Stimulated activated CD8-positive, alpha-beta memory T cell treated with anti-CD3 and anti-CD28 coated beads, Interleukin-7, amount 100 ng/mL, for 48 hours (primary cell): ENCODE measurements at regions not wholly inside any gene's neighbourhood (a gene's known extent, or its start where the extent isn't known, plus 50 kb on each side); places are given as distances from the start of the nearest gene placed in this dataset.

Experiments
- DNase-seq, 2 donors: peaks; one replicate each; pipeline ENCODE4 v3.0.0-alpha.2; 2020; ENCODE audit warnings: low read depth in 1 of 2; ENCODE audit errors: extremely low read depth in 1 of 2

DNA sequence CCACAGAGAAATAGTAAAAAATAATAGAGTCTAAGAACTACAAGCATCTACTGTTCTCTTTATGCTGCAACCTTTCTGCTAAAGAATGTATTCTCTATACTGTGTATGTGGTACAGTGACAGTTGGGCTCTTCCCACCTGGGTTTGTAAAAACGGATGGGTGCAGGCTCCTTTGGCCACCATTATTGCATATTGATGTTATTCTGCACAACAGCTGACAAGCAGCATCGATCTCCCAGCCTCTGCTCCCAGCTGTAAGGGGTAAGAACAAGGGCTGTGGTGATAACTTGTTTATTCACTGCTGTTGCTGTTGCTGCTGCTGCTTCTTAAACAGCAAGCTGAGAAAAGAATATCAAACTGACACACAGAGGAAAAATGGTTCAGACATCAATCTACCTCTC, 56.1 kb downstream of the KCNRG start:
- no peak for DNase-seq

DNA sequence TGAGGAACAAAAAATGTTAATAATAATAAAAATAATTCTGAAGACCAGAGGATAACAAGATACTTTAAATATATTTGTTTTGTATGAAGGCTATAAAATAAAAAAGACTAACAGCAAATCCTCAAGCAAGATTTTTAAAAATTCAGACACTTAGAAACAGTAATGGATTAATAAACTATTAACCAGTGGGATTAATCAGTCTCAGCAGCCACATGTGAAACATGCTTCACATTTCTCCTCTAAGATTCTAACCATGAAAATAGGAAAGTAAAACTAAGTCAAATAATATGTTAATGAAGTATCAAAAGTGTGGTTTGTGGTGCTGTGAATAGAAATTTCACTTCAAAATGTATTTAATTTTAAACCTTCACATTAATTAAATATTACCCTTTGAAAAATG, 57.4 kb downstream of the KCNRG start:
- no peak for DNase-seq

DNA sequence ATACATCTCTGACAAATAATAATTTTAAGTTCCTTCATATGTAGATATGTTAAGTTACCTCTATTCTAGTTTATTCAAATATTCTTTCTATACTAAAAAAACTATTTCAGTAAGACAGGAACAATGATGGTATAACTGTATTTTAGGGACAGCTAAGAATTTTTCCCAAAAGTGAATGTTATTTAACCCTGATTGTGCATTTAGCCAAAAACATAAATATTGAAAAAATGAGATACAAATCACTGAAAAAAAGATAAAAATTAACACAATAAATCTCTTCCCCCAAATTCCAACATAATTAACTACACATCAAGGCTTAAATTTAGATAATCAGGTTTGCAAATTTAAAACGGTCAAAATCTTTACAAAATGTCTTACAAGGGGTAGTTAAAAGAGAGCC, 58.1 kb downstream of the KCNRG start:
- DNase-seq: no peak

DNA sequence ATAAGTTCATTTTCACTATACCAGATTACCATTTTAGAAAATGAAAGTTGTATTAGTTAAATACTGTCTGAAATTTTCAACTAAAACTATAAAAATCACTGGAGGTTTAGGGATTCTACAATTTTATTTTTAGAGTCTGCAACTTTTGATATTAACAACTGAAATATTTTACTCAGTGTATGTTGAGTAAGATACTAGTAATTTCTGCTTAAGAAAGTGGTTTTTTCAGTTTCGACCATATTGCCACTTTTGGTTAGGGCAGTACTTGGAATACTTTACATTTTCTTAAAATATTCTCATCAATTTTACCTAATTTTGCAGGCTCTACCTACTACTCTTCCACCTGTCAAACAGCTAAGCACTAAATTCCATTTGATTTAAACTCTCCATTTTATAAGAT, 59.6 kb downstream of the KCNRG start:
- no peak for DNase-seq

DNA sequence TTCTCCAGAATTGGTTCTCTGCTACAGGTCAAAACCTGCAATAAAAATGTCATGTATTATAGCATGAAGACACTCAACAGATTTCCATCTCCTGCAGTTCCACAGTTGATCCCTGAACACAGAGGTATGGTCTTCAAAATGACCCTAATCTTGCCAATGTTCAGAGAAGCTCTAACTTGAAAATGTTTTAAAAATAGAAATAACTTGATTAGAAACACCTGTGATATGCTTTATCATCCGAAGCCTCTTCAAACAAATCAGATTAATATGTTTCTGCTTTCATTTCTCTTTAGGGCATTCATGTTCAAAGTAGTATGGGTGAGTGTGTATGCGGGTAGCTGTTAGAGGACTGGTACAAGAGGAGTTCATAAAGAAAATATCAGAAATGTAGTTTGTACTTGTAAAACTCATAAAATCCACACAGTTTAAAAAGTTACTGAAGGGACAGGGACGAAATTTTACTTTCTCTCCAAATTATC, 60.4 kb downstream of the KCNRG start:
- DNase-seq: no peak

DNA sequence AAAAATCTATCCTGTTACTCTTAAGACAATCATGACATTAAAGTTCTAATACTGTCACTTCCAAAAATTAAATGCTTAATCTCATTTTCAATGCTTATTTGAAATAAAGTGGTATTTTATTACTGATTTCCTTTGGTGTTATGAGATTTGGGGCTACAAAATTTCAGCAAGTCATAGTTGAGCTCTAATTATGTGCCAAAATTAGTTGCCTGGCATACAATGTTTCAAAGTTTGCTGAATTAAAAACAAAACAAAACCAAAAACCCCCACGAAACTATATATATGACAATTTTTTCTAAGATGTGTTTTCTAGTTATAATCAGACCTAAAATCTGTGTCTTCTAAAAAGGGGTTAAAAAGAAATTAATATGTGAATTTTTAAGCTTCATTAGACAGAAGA, 62.2 kb downstream of the KCNRG start:
- DNase-seq: no peak

DNA sequence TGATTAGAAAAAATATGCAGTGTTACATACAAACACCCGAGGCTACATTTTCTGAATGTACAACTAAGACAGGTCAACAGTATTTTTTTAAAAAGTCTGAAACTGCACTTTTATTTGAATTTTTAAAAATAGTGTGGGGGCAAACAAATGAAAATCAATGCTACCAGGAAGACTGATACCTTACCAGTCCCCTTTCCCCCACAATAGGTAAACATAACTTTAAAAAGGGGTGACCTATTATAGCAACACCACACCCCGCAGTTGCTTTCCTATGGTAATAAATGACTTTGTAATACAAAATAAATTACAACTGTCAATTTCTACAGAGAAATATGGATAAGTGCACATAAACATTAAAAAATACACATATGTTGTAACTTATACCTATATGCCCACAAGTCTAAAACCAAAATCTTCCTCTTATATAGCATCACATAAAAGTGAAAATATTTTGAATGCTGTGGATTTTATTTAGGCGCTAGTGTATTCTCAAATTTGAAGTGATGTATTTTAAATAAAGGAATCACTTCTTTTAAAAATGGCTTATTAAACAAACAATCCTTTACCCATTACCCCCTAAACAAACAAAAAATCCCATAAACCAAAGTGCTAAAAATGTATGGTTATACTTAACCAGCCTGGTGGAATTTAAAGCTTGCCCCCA, 63.1 kb downstream of the KCNRG start:
- DNase-seq: no peak

DNA sequence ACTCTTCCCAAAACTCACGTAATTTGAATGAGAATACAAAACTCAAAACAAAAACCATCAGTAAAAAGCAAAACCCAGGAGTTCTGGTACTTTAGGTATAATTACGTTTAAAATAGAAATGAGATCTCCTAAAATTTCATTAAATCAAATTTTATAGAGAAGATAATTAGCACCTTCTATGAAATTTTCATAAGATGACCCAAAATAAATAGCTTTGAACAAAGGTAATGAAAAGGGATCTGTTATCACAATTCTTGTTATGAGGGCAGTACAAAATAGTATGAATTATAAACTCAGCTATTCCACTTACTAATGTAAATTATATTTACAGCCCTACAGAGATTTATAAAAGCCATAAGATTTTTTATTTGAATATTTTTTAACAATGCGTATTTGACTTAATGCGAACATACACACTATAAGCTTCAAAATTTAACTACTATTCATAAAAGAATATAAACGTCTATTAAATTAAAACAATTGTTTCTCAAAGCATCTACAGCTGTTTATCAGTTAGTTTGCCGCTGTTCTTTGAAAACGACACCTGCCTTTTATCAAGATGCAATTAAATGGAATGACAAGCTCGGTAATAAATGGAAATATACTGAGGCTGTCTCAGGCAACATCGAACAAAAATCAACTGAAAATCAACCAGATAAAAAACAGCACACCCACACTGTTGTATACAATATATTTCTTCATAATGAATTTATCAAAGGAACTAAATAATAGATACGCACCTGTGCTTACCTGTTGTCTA, 63.8 kb downstream of the KCNRG start:
- no peak for DNase-seq

DNA sequence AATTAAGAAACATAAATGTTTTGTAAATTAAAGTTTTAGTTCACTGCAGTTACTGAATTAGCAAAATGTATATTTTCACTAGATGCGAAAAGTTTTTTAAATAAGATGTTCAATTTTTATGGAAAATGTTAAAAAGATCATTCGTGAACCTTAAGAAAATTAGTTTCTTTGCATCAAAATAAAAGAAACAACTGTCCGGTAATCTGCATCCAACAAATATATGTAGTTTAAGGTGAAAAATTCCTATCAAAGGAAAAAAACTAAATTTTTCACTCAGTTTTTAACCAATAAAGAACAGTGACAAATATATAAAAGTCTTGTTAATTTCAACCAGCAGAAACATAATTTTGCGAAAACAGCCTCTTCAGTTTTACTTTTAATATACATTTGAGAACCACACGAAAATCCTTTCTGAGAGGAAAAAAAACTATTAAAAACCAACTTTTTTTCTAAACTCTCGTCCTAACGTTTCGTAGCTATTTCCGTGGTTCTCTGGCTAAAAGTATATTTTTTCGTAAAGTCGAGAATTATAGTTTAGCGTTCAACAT, 64.5 kb downstream of the KCNRG start:
- DNase-seq: no peak

DNA sequence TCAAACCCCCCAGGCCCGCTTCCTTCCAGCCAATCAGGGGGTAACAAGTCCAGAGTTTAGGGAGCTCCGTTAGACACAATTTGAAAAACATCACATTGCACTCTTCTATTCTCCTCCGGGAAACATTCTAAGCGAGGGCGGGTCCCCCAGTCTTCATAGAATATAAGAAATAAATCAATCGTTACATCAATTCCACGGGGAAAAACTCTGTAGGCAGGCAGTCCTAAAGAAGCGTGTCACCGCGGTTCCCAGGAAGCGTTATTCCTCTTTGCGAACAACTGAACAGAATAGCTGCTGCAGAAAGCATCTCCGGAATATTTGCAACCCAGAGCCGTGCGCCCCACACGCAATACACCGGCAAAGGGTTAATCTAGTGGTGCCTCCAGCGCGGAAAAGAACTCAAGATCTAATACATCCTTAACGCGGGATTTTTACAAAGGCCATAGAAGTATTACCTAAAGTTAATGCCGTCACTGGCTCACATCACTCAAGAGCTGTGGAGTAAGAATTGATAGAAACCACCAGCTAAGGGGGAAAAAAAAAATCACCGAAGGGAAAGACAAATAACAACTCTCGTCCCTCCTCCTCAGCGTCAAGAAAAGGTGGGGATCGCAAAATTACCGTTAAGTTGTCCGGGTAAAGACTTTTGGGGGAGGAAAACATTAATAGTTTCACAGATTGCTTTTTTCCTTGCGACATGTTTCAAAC, 65.1 kb downstream of the KCNRG start:
- DNase-seq: peak in 1 of 2 donors; percentile 11

DNA sequence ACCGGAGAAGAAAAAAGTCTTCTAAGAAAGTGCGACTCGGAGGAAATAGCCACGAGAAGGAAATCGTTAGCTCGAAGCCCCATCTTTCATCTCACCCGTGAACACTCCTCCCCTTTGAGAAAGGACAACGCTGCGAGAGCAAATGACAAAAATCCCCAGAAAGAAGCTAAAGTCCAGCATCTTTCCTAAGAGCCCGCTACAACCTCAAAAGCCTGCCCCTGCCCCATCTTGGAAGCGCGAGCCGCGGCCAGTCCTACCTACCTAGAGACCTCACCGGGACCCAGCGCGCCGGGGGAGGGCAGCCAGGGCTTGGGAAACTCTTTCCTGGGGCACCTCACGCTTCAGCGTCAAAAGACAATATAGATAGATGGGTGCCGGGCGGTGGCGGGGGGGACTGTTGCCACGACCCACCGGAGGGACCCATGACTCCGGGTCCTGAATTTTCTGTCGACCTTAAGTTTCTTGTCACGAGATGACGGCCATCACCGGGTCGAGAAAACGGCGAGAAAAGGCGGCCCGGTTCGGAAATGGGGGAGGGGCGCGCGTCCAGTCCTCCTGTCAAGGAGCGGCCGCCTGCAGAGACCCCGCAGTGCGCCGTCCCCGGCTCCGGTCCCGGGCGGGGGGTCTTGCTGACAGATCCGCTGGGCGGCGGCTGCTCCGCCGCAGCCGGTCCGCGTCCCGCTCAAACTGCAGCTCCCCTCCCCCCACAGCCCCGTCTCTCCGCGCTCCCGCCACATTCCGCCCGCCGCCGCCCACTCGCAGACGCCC, 65.9 kb downstream of the KCNRG start:
- peak; percentile 20 to 25 for DNase-seq

DNA sequence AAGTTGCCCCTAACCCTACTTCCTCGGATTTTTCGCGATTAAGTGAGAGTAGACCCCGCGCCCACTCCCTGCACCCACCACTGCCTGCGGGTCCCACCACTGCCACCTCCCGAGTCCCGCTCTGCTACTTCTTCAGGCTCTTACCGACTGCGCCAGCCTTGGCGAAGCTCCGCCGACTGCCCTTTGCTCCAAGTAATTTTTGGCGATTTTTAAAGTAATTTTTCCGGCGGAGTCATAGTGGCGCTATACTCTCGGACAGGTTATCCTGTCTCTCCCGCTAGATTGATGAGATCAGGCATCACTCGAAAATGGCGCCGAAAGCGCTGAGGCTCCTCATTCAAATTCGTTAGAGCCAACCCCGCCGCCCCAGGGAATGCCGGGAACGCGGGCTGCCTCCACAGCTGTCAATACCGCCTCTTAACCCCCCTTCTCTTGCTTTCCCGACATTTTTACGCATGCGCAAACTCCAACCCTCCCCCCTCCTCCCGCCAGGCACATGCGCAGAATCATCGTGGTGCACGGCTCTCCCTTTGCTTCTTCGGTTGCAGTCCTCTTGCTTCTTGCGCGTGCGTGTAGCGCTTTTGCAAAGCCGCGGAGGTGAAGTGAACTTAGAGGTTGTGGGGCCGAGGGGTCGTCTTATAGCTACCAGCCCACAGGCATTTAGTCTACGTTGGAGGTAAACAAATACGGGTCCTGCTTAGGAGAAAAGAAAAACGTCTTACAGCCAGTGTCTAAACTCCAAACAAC, 66.6 kb downstream of the KCNRG start:
- peak; percentile 94 to 98 for DNase-seq

DNA sequence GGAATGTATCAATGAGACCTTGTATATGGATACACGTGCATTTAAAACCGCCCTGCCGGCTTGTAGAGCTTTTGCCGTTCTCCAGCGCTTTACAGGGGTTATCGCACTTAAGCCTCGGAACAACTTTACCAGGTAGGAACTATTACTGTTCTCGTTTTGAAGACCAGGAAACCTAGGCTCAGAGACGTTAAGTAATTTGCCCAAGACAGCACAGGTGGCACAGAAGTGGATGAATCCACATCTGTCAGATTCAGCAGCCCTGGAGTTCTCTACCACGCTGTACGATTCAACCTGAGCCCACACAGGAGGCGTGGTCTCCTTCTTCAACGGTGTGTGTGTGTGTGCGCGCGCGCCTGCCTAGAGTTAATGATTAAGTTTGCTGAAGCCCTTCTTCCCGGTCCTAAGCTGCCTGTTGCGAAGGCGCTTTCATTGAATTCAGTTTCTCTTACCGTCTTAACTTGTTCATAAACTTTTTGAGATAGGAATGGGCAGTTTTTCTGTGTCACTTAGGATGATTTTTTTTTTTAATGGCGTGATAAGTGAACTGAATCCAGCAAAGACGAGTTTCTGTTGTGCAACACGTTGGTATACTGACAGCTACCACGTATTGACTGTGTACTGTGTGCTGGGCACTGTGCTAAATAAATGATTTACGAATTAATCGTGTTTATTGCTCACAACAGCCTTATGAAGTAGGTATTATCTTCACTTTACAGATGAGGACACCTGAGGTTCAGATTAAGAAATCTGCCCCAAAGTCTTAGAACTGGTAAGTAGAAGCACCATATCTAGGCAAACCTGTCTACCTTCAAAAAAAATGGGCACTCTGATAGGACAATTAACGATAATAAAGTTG, 67.4 kb downstream of the KCNRG start:
- DNase-seq: peak; percentile 41 to 76

DNA sequence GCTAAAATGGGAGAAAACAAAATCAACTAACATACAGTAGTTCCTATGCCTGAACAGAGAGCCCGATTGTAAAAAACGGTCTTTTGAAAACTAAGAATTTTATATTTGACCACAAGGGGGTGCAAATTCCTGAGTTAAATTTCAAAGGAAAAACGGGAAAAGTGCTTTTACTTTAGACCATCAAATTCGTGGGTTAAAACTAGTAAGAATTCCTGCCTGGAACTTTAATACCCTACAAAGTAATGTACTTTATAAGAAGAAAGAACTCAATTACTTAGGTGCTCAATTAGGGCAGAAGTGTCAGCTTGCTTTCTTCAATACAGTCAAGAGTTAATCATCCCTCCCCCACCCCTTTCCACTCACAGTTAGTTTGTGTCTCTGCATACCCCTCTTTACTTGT, 69.8 kb downstream of the KCNRG start:
- no peak for DNase-seq

DNA sequence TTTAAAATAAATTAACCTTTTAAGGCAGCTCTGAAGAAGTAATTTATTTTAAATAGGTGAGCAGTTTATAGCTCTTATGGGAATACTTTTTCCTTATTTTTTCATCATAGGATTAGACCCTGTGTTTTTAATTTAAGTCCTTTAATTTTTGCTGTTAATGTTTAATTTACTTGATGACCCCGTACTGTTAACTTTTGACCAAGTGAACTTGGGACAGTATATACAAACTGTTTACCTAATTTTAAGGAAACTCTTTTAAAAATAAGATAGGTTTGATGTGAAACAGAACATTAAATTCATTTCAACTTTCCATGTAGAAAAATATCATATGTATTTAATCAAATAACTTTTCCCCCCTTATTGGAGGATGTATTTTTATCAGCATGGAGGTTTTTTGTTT, 74.4 kb downstream of the KCNRG start:
- DNase-seq: no peak

DNA sequence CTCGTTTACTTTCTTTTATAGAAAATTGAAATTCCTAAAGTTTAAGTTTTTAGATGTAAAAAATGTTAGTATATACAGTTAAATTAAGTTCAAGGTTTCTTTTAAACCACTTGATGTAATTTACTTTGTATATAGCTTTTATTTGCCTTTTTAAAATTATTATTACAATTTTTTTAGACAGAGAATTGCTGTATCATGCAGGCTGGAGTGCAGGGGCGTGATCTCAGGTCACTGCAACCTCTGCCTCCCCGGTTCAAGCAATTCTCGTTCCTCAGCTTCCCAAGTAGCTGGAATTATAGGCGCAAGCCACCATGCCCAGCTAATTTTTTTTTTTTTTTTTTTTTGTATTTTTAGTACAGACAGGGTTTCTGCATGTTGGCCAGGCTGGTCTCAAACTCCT, 75.0 kb downstream of the KCNRG start:
- no peak for DNase-seq

DNA sequence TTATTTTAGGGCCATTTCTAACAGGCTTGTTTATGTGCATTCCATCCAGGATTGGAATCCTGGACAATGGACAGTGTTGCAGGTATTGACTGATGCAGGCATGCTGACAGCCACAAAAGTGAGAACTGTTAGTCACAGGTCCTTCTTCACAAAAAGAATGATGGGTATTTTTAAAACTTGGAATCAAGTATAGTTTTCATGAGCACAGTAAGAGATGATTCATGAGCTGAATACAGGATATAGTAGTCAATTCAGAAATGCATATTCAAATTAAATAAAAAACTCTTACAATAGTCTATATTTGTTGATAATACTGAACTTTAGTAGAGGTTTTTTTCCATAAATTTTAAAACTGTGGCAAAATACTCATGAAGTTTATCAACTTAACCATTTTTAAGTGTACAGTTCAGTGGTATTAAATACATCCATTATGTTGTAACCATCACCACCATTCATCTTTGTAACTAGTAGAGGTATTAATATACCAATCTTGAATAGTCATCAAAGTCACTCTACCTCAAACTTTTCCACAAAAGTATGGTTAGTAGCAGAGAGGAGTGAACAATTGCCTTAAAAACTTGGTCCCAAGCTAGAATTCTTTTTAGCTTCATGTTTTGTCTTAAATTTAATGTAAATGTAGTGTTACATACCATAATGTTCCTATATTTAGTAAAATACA, 79.5 kb downstream of the KCNRG start:
- DNase-seq: no peak

DNA sequence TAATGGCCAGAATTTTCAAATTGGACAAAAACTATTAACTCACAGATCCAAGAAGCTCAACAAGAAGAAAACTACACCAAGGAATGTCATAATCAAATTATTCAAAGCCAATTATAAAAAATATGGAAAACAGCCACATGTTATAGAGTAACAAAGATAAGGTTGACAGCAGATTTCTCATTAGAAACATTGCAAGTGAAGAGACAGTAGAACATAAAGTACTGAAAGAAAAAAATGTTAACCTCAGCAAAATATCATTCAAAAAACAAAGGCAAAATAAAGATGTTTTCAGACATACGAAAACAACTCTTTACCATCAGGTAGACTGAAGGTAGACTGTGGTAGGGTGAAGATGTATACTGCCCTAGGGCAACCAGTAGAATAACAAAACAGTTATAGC, 83.4 kb downstream of the KCNRG start:
- DNase-seq: no peak

DNA sequence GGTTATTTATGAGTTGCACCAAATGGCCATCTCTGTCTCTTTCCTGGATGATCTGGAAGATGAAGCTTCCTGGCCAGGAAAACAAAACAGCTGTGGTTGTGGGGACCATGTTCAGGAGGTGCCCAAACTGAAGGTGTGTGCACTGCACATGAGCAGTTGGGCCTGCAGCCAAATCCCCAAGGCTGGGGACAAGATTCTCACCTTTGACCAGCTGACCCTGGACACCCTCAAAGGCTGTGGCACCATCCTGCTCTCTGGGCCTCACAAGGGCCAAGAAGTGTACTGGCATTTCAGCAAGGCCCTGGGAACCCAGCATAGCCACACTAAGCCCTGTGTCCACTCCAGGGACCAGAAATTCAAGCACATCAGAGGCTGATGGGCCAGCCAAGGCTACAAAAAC, 84.2 kb downstream of the KCNRG start:
- no peak for DNase-seq
